ENCODE measurements at regions not wholly inside any gene's neighbourhood (a gene's known extent, or its start where the extent isn't known, plus 50 kb on each side); places are given as distances from the start of the nearest gene placed in this dataset.
"Not testable (repeated sequence)": the region's sequence is repeated elsewhere in the genome, so short reads cannot be mapped to it uniquely, and the experiment has no call there.

DNA sequence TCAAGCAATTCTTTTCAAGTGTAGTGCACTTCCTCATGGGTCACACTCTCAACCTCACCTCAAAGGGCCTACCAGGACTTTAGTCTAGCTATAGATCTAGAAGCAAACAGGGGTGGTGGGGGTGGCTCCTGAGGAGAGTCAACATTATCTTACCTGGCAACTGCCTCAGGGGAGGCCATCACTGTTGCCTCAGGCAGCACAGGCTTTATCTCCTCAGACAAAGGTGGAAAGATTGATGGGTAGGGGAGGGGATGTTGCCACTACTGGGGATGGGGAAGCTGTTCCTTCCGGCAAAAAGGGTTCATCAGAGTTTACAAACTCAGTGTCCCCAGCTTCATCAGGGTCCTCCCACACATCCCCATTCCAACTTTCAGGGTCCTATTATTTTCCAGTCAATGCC is 87.4 kb upstream of the CYRIA start:
- not testable (repeated sequence) for DNase-seq (ENCODE audit: low read depth)

DNA sequence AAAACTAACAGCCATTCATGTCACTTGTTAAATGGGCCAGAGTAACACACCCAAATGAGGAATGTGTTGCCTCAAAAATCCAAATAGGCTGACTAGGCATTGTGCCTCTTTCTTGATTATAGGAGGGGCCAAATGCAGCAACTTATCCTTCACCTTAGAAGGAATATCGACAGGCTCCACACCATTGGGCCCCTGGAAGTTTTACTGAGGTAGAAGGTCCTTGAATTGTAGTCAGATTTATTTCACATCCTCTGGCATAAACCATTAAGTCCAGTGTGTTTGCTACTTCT is 85.2 kb upstream of the CYRIA start:
- not testable (repeated sequence) for DNase-seq (ENCODE audit: low read depth)

DNA sequence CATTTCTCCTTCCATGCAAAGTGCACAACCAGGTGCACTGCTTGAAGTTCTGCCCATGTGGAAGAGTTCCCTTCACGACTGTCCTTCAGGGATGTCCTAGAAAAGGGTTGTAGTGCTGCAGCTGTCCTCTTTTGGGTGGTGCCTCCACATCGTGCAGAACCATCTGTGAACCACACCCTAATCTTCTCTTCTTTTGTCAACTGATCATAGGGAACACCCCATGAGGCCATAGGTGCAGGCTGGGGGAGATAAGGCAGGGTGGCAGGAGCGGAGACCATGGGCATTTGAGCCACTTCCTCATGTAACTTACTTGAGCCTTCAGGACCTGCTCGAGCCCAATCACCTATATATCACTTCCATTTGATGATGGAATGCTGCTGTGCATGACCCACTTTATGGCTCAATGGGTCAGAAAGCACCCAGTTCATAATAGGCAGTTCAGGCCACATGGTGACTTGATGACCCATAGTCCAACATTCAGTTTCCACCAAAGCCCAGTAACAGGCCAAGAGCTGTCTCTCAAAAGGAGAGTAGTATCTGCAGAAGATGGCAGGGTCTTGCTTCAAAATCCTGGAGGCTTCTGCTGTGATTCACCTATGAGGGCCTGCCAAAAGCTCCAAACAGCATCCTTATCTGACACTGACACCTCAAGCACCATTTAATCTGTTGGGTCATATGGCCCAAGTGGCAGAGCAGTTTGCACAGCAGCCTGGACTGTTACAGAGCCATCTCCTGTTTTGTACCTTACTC is 84.7 kb upstream of the CYRIA start:
- DNase-seq (ENCODE audit: low read depth): no peak

DNA sequence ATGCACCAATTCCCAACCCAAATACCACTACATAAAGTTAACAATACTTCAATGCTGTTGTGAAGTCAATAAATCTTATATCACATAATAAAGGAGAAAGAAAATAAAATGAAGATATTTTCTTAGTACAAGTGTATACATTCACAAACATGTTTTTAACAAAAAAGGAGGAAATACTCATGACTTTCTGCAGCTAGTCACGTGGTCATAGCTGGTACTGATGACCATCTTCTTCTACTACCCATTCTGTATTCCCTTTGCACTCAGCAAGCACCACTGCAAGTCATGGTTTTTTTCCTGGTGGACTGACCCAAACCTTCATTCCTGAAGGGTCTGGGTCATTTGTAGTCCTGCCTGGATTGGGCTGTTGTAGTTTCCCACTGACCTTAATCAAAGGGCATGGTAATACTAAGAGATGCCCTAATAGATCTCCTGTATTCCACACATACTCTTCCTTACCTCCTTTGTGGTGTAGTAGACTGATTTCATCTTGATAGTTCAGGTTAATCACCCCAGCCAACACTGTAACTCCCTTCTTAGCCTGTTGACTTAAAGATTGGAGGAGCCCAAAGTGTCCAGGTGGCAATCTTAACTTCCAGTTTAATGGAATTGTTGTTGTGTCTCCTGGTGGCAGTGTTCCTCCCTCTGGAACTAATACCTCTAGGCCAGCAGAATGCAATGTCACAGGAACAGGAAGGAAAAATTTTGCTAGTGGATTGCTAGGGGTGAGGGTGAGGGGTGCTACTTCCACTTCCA is 83.1 kb upstream of the CYRIA start:
- DNase-seq (ENCODE audit: low read depth): not testable (repeated sequence)

DNA sequence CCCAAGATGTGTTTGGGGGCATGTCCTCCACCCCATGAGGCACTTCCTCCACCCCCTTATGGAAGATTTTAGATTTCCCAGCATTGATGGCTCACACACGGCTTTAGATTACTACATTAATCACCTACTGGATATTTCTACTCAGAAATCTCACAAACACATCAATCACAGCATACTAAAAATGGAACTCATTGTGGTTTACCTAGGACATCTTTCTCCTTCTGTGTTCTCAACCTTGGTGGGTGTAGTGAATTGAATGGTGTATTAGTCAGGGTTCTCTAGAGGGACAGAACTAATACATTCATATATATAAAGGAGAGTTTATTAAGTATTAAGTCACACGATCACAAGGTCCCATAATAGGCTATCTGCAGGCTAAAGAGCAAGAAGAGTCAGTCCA is 82.1 kb upstream of the CYRIA start:
- no peak for DNase-seq (ENCODE audit: low read depth)

DNA sequence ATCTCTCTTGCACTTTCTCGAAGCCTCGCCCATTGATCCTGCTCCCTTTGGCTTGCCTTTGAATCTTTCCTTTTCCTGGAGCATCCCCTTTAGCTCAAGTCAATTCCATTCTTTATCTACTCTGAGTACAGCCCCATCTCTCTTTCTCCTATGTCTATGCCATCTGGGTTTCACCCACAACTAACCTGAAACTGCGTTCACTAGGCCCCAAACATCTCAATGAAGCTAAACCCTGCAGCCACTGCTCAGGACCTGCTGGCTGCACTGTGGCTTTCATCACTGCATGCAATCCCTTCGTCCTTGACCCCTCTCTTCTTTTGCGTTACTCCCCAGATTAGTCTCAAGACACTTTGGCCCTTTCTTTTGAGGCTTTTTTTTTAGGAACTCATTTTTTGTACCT is 81.6 kb upstream of the CYRIA start:
- DNase-seq (ENCODE audit: low read depth): no peak

DNA sequence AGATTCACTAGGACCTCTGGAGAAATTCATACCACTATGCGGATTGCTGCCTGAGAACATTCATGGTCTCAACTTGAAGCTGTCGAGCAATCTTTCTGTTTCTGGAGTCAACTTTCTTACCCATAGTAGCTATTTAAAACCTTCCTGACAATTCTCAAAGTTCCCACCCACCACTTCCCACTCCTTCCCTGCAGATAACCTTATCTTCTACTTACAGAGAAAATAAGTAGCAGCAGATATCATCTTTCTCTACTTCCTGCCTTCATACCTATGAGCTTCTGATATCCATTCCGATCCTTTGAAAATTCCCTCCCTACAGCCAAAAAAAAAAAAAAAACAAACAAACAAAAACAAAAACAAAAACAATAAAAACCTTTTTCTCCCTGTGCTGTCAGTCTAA is 81.2 kb upstream of the CYRIA start:
- no peak for DNase-seq (ENCODE audit: low read depth)

DNA sequence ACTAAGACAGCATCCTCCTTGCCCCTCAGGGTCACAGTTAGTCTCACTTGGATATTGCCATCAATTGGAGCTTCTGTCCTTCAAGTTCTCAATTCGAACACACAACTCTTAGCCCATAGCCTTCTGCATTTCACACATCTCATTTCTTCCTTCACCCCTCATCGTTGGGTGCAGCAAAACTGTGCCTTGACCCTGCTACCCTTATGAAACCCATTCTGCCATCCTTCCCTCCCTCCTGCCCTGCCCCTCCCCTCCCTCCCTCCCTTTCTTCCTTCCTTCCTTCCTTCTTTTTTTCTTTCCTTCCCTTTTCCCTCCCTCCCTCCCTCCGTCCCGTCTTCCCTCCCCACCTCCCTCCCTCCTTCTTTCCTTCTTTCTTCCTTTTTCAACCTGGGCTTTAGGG is 80.7 kb upstream of the CYRIA start:
- DNase-seq (ENCODE audit: low read depth): no peak

DNA sequence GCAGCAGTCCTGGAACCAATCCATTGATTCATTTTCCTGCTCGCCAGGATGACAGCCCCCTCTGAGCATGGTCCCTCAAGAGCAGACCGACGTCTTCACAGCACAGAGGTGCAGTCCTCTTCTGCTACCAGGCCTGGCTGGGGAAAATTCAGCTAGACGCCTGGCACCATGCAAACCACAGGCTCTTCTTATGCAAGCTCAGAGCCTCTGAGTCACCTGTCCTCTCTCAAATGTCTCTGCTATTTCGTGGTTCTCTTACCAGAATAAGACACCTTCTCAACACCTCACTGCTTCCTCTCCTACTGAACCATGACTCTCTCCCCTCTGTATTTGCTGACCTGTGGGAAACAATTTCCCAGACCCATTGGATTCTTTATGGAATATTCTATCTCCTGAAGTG is 79.8 kb upstream of the CYRIA start:
- no peak for DNase-seq (ENCODE audit: low read depth)

DNA sequence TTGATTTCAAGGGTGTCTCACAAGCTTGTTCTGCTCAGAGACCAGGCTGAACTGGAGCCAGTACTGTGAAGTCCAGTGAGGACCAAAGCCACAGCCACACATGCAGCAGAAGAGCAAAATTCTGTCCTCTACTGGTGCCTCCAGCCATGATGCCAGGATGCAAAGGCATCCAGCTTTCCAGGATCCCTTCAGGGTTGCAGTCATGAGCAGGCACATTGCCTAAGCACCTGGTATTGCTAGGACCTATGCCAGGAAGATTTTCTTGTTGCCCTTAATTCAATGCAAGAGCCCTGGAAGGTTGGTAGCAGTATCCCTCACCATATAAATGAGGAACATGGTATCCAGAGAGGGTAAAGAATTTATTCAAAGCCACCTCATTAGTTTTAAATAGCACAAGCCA is 78.9 kb upstream of the CYRIA start:
- no peak for DNase-seq (ENCODE audit: low read depth)

DNA sequence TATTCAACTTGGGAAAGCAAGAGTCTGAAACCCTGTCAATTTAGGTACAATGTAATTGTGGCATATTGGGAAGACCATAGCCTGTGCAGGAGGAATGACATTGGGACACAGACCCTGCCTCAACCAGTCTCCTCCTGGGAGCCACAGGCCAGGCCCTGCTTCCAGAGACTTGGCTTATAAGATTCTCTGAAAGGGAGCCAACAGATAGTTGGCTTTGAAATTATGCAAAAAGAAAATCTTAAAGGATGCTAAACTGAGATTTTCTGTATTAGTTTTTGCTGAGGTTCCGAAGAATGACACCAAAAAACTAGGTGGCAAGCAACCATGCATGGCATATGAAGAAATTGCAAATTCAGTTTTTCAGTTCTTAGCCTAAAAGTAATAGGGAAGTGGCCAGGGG is 76.4 kb upstream of the CYRIA start:
- DNase-seq (ENCODE audit: low read depth): no peak

DNA sequence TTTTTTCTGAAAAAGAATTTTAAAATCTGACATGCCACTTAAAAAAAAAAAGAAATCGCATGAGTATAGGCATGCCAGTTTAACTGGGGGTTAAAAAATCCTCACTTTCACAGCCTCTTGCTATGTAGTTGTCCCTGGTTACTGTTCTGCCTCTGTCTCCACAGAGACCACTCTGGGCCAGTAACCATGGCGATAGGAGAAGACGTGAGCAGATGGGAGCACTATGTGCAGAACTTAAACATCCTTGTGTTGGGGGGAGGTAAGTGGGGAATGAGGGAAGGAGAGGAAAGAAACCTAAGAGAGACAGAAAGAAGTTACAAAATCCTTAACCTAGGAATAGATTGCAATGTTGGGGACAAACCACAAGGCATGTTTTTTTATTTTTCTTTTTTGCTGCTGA is 75.9 kb upstream of the CYRIA start:
- no peak for DNase-seq (ENCODE audit: low read depth)

DNA sequence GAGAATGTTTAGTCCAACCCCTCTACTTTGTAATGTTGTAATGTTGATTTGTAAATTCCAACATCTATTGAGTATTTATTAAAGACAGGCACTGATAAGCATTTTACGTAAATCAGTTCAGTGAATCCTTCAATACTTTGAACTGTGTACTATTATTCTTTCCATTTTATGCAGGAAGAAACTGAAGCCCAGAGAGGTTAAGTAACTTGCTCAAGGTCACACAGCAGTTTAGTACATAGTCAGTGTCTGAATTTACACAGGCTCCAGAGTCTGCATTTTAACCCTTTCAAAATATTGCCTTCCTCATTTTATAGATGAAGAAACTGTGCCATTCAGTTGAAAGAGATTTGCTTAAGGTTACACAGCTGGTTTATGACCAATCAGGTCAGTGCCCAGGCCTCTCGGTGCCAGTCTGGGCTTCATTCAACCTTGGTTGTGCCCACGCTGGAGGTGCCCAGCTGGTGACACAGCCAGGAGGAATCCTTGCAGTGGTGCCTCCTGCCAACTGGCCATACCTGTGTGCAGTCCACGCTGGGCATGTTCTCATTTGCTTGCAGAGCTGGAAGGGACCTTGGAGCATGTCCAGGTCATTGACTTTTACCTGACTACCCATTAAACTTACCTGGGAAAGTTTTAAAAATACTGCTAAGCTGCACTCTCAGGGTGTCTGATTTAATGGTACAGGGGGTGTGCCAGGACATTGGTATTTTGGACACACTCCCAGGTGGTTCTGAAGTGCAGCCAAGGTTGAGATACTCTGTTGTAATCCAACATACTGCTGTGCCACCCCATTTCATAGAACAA is 74.3 kb upstream of the CYRIA start:
- DNase-seq (ENCODE audit: low read depth): no peak

DNA sequence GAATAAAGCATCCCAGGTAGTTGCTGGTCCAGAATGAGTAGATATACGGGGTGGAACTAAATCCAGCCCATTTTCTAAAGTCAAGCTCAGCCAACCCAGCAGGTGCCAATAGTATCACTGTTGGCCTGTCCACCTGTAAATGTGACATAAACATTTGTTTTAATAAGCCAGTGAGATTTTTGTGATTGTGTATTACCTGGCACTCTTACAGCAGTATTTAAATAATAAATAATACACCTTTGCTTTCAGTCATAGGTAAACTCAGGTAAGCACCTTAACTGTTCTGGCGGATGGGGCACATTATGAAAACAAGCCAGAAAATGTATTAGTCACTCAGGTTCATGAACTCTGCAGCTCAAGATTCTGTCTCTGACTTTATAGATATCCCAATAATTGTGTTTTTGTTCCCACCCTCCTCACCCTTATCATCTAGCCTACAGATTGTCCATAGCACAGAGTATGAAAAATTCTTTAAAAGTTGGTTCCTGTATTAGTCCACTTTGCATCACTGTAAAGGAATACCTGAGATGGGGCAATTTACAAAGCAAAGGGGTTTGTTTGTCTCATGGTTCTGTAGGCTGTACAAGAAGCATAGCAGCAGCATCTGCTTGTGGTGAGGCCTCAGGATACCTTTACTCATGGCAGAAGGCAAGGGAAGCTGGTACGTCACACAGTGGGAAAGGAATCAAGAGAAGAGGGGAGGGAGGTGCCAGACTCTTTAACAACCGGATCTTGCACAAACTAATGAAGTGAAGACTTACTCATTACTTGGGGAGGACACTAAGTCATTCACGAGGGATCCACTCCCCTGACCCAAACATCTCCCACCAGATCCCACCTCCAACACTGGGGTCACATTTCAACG is 73.0 kb upstream of the CYRIA start:
- no peak for DNase-seq (ENCODE audit: low read depth)

DNA sequence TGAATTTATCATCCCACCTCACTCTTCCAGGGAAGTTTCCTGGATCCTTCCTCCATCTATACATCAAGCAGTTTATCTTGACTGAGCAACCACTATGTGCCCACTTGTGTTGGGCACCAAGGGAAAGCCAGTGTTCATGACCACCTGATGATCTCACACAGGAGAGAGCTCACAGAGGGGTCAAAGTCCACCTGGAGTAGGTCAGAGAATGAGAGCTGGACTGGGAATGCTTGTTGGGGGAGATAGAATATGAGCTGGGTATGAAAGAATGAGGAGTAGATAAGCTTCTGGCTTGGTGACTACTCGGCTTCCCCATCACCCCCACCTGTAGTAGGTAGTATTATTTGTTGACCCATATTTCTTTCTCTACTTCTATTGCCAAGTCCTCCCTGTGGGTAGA is 72.2 kb upstream of the CYRIA start:
- DNase-seq (ENCODE audit: low read depth): no peak

DNA sequence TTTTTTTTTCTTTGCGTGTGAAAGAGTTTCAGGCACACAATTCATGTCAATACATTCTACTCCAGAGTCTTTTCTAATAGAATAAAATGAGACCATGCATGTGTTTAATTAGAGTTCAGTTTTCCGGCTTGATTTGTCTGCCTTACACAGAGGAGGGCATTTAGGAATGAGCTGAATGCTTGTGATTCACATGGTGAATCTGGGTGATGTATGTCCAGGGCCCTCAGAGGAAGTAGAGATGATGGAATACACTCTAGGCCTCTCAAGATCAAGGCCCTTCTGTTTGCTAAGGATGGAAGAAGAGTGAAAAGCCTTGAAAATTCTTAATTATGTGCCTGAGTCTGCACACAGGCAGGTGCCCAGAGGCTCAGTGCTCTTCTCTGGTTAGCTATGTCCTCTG is 71.0 kb upstream of the CYRIA start:
- DNase-seq (ENCODE audit: low read depth): no peak

DNA sequence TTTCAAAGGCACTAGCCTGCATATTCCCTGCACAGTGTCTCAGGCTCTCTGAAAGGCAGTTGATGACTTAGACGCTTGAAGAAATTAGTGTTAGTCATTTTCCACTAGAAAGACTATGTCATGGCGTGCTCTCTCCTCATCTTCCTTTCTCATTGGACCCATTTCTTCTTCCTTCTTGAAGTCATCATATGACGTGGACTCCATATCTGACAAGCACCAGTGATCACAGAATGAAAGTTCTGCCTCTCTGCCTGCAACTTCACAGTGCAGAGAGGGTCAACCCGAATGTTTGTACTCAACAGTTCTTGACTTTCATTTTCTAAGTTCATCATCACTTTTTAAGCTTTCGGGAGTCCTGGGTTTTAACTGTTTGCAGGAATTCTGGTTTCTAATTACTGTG is 63.7 kb upstream of the CYRIA start:
- no peak for DNase-seq (ENCODE audit: low read depth)

DNA sequence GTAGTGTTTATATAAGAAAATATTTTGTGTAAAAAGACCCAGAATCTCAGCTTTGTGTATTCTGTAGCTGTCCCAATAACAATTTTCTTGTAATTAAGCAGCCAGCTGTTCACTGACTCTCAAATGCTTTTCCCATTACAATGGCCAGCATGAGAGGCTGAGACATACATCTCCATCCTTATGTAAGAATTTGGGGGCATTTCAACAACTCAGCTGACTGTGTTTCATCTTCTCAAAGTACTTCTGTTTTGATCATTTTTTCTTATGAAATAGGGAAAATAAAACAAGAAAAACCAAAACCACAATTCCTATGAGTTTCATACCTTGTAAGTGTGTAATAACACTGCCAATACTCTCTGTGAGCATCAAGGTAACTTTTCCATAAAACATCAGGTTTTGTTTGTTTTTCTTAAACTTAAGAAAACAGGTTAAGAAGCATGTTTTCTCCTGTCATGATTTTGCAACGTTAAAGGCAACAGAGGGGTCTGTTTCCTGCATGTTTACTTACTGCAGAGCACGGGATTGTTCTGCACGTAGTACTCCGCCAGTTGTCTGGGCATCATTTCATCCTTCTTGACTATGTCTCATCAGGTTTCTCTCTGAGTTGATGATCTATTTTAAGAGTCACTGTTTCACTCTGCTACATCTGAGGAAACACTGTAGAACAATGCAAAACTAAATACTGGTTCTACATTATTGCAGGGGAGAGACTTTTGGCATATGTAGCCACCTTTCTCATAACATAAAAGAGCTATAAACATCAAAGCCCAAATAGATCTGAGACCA is 62.9 kb upstream of the CYRIA start:
- no peak for DNase-seq (ENCODE audit: low read depth)

DNA sequence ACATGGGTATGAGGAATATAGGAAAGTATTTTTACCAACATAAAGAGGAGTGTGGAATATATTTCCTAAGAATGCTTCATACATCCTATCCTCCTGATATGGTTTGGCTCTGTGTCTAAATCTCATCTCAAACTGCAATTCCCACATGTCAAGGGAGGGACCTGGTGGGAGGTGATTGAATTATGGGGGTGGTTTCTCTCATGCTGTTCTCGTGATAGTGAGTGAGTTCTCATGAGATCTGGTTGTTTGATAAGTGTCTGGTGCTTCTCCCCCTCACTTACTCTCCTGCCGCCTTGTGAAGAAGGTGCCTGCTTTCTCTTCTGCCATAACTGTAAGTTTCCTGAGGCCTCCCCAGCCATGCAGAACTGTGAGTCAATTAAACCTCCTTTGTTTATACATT is 62.2 kb upstream of the CYRIA start:
- DNase-seq (ENCODE audit: low read depth): not testable (repeated sequence)

DNA sequence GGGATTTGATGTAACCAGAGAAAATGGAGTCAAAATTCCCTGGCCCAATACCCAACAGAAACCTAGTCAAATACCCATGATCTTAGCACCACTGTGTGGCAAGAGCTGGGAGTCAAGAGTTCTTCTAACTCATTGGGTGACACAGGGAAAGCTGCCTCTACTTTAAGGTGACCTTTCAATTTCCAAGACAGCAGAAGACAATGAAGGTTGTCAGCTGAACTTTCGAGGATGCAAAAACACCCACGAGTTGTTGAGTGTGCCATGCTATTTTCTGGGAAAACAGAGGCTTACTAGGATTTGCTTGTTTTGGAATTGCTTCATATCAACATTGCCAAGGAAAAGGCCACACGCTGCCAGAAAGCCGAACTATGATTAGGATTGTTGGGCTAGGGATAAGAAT is 61.6 kb upstream of the CYRIA start:
- no peak for DNase-seq (ENCODE audit: low read depth)

DNA sequence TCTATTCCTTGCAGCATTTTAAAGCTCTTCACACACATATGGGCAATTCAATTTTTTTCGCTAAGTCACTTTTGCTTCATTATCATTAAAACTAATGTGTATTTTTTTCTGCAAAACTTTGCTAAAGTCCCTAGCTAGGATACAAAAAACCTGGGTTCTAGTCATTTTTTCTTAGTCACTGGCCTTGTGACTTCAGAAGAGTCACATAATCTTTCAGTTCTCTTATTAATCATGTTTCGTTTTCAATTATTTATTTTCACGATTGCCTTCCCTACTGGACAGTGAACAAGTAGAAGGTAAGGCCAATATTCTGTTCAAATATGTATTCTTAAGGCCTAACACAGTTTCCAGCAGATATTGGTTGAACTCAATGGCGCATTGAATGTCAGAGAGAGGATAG is 60.9 kb upstream of the CYRIA start:
- DNase-seq (ENCODE audit: low read depth): no peak

DNA sequence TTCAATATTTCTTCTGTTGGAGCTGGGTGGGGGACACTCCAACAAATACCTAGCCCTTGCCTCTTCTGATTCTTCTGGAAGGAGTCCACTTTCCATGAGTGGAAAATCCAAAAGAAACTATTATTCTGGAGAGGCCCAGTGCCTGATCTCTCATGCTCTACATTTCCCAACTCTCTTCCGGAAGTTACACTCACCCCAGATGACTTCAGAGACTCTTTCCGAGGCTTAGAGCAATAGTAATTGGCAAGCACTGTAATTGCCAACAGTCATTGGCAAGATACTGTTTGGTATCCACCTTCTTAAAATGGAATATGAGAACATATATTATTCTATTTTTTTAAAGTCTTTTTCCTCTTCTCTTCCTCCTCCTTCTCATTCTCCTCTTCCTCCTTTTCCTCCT is 60.5 kb upstream of the CYRIA start:
- no peak for DNase-seq (ENCODE audit: low read depth)
